Thoracic aorta (tissue), 2 donors: ENCODE measurements at regions not wholly inside any gene's neighbourhood (a gene's known extent, or its start where the extent isn't known, plus 50 kb on each side); places are given as distances from the start of the nearest gene placed in this dataset.

Source experiments
- ATAC-seq: fragments of 150-250 bp; one replicate; pipeline ENCODE4 v1.8.0; 2017; ENCODE audit warnings: low read depth; ENCODE audit not compliant: insufficient number of reproducible peaks, low FRiP score
- DNase-seq: peaks from one replicate; pipeline ENCODE4 v3.0.0-alpha.2; 2020; ENCODE audit warnings: low spot score
- H3K27ac ChIP-seq, 2 donors: fragments of 200-600 bp; sonication (generic); 1 replicate in 1 of 2; 2 replicates in 1 of 2; pipeline ENCODE4 v1.5.1; 2016; ENCODE audit warnings: mild to moderate bottlenecking in 2 of 2, moderate library complexity in 2 of 2
- H3K27me3 ChIP-seq: fragments of 200-600 bp; sonication (generic); replicated peaks from 2 replicates; pipeline ENCODE4 v1.6.0; 2016; ENCODE audit warnings: mild to moderate bottlenecking; ENCODE audit not compliant: insufficient read depth
- H3K36me3 ChIP-seq: fragments of 200-600 bp; sonication (generic); one replicate; pipeline ENCODE4 v1.5.1; 2016
- H3K4me1 ChIP-seq, 2 donors: fragments of 200-600 bp; sonication (generic); 1 replicate in 1 of 2; 2 replicates in 1 of 2; pipeline versions ENCODE4 v1.5.1 to v1.6.0; 2016; ENCODE audit warnings: low read depth in 2 of 2, mild to moderate bottlenecking in 1 of 2; ENCODE audit not compliant: control insufficient read depth in 1 of 2
- H3K4me3 ChIP-seq: fragments of 200-600 bp; sonication (generic); 2 replicates; pipeline ENCODE4 v1.5.1; 2016; ENCODE audit warnings: mild to moderate bottlenecking
- H3K9me3 ChIP-seq: fragments of 200-600 bp; sonication (generic); 2 replicates; pipeline ENCODE4 v1.5.1; 2016
- CTCF ChIP-seq: fragments of 200-600 bp; sonication (generic); IDR thresholded peaks from one replicate; pipeline ENCODE4 v1.5.1; 2019; ENCODE audit warnings: antibody characterized with exemption

GRCh38 chr7:120033114-120033513 lies 239.9 kb upstream of the KCND2 start:
- Histone ChIP-seq H3K9me3 (no peaks in the 10 kb centered on the region), H3K4me3 (no peak overlapping the region), H3K4me1 (no peaks in the 10 kb centered on the region), H3K27me3 (no peaks in the 10 kb centered on the region), H3K36me3 (no peaks in the 10 kb centered on the region), H3K27ac (no peak overlapping the region)
- DNase-seq (no peak), ATAC-seq (no peak)
- TF ChIP-seq CTCF, result no peak

- no peaks in the 10 kb centered on the region for H3K4me1 ChIP-seq
- H3K36me3 ChIP-seq, result no peaks in the 10 kb centered on the region
- DNase-seq (no peak), ATAC-seq (no peak)
- no peaks in the 10 kb centered on the region for H3K9me3 ChIP-seq
- H3K27ac ChIP-seq, result no peak overlapping the region
- no peak overlapping the region for H3K4me3 ChIP-seq
- TF ChIP-seq CTCF, result no peak
- no peaks in the 10 kb centered on the region for H3K27me3 ChIP-seq
Measured at GRCh38 chr7:120039138-120039537, 233.8 kb upstream of the KCND2 start.

GRCh38 chr7:120041798-120042197 lies 231.2 kb upstream of the KCND2 start:
- H3K27ac ChIP-seq, result no peak overlapping the region

GRCh38 chr7:120043250-120043649 lies 229.7 kb upstream of the KCND2 start:
- no peak for ATAC-seq
- no peak for DNase-seq
- no peaks in the 10 kb centered on the region for H3K36me3 ChIP-seq
- no peaks in the 10 kb centered on the region for H3K27me3 ChIP-seq
- no peak overlapping the region for H3K27ac ChIP-seq
- H3K4me1 ChIP-seq, result no peaks in the 10 kb centered on the region
- no peak for TF ChIP-seq CTCF
- no peak overlapping the region for H3K4me3 ChIP-seq
- H3K9me3 ChIP-seq, result no peaks in the 10 kb centered on the region

More at GRCh38 chr7:120041798-120042197, 231.2 kb upstream of the KCND2 start:
- H3K4me1 ChIP-seq, result no peaks in the 10 kb centered on the region
- DNase-seq (no peak), ATAC-seq (no peak)
- H3K27me3 ChIP-seq, result no peaks in the 10 kb centered on the region
- no peaks in the 10 kb centered on the region for H3K36me3 ChIP-seq
- H3K9me3 ChIP-seq, result no peaks in the 10 kb centered on the region
- no peak for TF ChIP-seq CTCF
- no peak overlapping the region for H3K4me3 ChIP-seq

- no peak for TF ChIP-seq CTCF
- Histone ChIP-seq H3K9me3 (no peaks in the 10 kb centered on the region), H3K4me3 (no peak overlapping the region), H3K4me1 (no peaks in the 10 kb centered on the region), H3K27me3 (no peaks in the 10 kb centered on the region), H3K27ac (no peak overlapping the region), H3K36me3 (no peaks in the 10 kb centered on the region)
- ATAC-seq (no peak), DNase-seq (no peak)
Measured at GRCh38 chr7:120052884-120053382, 220.0 kb upstream of the KCND2 start.
